Loucy (cell line): ENCODE measurements at regions not wholly inside any gene's neighbourhood (a gene's known extent, or its start where the extent isn't known, plus 50 kb on each side); places are given as distances from the start of the nearest gene placed in this dataset.

Experiments used
- CTCF ChIP-seq: fragments of 200-600 bp; sonication (generic); conservative IDR thresholded peaks from 2 replicates; pipeline ENCODE4 v1.5.1; 2014; ENCODE audit warnings: mild to moderate bottlenecking, antibody characterized with exemption, low read length
- EZH2phosphoT487 ChIP-seq: fragments of 200-600 bp; IDR thresholded peaks from 2 replicates; pipeline ENCODE4 v1.6.1; 2018; ENCODE audit warnings: antibody characterized with exemption, mild to moderate bottlenecking, moderate library complexity, borderline replicate concordance

GRCh38 chr4:81783558-81783957 lies 311.9 kb upstream of the RASGEF1B start:
- TF ChIP-seq CTCF (no peak), EZH2phosphoT487 (no peak)
